Endothelial cell of umbilical vein (primary cell): ENCODE measurements at regions not wholly inside any gene's neighbourhood (a gene's known extent, or its start where the extent isn't known, plus 50 kb on each side); places are given as distances from the start of the nearest gene placed in this dataset.

Source experiments
- BruUV-seq: library from RNA; stranded (reverse); fragments of 400-500 nt; replicated peaks from 2 replicates; lab custom pipeline; 2021; lab: Mats Ljungman, UMichigan
- CTCF ChIA-PET: fragments of 300-600, 350-600 bp; sonication (Branson Sonifier 250); formaldehyde crosslinking; loops from one replicate; lab custom pipeline; 2021; ENCODE audit warnings: antibody characterized with exemption, inconsistent platforms; lab: Charles Lee
- POLR2A ChIA-PET: fragments of 300-600, 350-600 bp; sonication (Branson Sonifier 250); formaldehyde crosslinking; loops from one replicate; lab custom pipeline; 2021; ENCODE audit warnings: antibody characterized with exemption, inconsistent platforms; lab: Charles Lee
- DNase-seq: peaks from one replicate; pipeline ENCODE4 v3.0.0-alpha.2; 2011; ENCODE audit warnings: low read depth, low spot score
- FAIRE-seq: peaks from 2 replicates; lab custom pipeline; 2011; peaks lifted over from hg19 to GRCh38; lab: Jason Lieb, UNC
- H2AFZ ChIP-seq: 2 replicates; pipeline ENCODE4 v1.6.0; 2012; ENCODE audit warnings: low read depth, low read length, control low read depth, inconsistent platforms
- H3K27ac ChIP-seq: 2 replicates; pipeline ENCODE4 v1.5.1; 2011; ENCODE audit warnings: low read depth, mild to moderate bottlenecking, control low read depth, low read length, moderate library complexity; ENCODE audit not compliant: insufficient read depth
- H3K27me3 ChIP-seq, 2 experiments: 2 replicates each; pipeline versions ENCODE4 v1.6.0 to v1.6.1; 2011; ENCODE audit warnings: low read length in 2 of 2, mixed read lengths in 1 of 2; ENCODE audit not compliant: control insufficient read depth in 2 of 2, insufficient read depth in 2 of 2
- H3K36me3 ChIP-seq, 2 experiments: 2 replicates in 1 of 2; 3 replicates in 1 of 2; pipeline ENCODE4 v1.5.1; 2011; ENCODE audit warnings: low read length in 2 of 2, mild to moderate bottlenecking in 1 of 2, moderate library complexity in 1 of 2; ENCODE audit not compliant: control insufficient read depth in 2 of 2, insufficient read depth in 2 of 2; ENCODE audit errors: extremely low read depth in 1 of 2
- H3K4me1 ChIP-seq: 3 replicates; pipeline ENCODE4 v1.5.1; 2011; ENCODE audit warnings: mild to moderate bottlenecking, low read length; ENCODE audit not compliant: control insufficient read depth, insufficient read depth; ENCODE audit errors: extremely low read depth
- H3K4me2 ChIP-seq: 2 replicates; pipeline ENCODE4 v1.6.1; 2011; ENCODE audit warnings: low read length, control low read depth, mixed read lengths; ENCODE audit not compliant: insufficient read depth
- H3K4me3 ChIP-seq, 3 experiments: fragments of 200-600 bp in 1 of 3; sonication (generic), shearing (Covaris generic) in 1 of 3; replicated peaks in 1 of 3; 2 replicates each; pipeline ENCODE4 v1.5.1; 2011 to 2016; ENCODE audit warnings: control low read depth in 3 of 3, low read length in 3 of 3, mild to moderate bottlenecking in 2 of 3, inconsistent platforms in 1 of 3, low read depth in 1 of 3, moderate library complexity in 1 of 3; ENCODE audit not compliant: insufficient read depth in 1 of 3
- H3K79me2 ChIP-seq: 2 replicates; pipeline ENCODE4 v1.6.0; 2012; ENCODE audit warnings: low read length, inconsistent platforms; ENCODE audit not compliant: control insufficient read depth, insufficient read depth
- H3K9ac ChIP-seq: replicated peaks from 2 replicates; pipeline ENCODE3; 2011; ENCODE audit warnings: low read length, control low read depth; ENCODE audit not compliant: insufficient read depth; ENCODE audit errors: extremely low read depth
- H3K9me1 ChIP-seq: replicated peaks from 3 replicates; pipeline ENCODE4 v1.6.0; 2011; ENCODE audit warnings: mild to moderate bottlenecking, low read length; ENCODE audit not compliant: control insufficient read depth, insufficient read depth; ENCODE audit errors: extremely low read depth
- H3K9me3 ChIP-seq: replicated peaks from 2 replicates; pipeline ENCODE4 v1.5.1; 2012; ENCODE audit warnings: low read length, inconsistent platforms; ENCODE audit not compliant: control insufficient read depth, insufficient read depth
- H4K20me1 ChIP-seq: replicated peaks from 2 replicates; pipeline ENCODE3; 2011; ENCODE audit warnings: mild to moderate bottlenecking, low read length; ENCODE audit not compliant: control insufficient read depth, insufficient read depth; ENCODE audit errors: extremely low read depth
- EZH2 ChIP-seq: IDR thresholded peaks from 2 replicates; pipeline ENCODE4 v1.6.1; 2012; ENCODE audit warnings: borderline replicate concordance, low read depth, mild to moderate bottlenecking, moderate library complexity, low read length, inconsistent platforms; ENCODE audit not compliant: severe bottlenecking
- JUN ChIP-seq: IDR thresholded peaks from 2 replicates; pipeline ENCODE4 v1.6.1; 2011; ENCODE audit warnings: borderline replicate concordance, low read depth; ENCODE audit not compliant: insufficient read length, insufficient read depth
- MAX ChIP-seq: IDR thresholded peaks from 2 replicates; pipeline ENCODE4 v1.6.1; 2011; ENCODE audit not compliant: insufficient read depth, insufficient read length
- POLR2A ChIP-seq: IDR thresholded peaks from 2 replicates; pipeline ENCODE4 v1.6.1; 2012; ENCODE audit warnings: low read depth, mild to moderate bottlenecking, control low read depth, low read length
- POLR2AphosphoS5 ChIP-seq: IDR thresholded peaks from 2 replicates; pipeline ENCODE4 v1.6.1; 2012; ENCODE audit warnings: low read depth, mild to moderate bottlenecking, control low read depth, low read length, moderate library complexity; ENCODE audit not compliant: insufficient read depth
- dilution Hi-C: fragments of 300-500 bp; cut with MboI; formaldehyde crosslinking; loops from one replicate; pipeline ENCODE4 v1.15.0; 2019; ENCODE audit warnings: low sequenced_read_pairs; ENCODE audit not compliant: extremely low pct_ligation_motif_present
- intact Hi-C: fragments of 100-400 bp; cut with micrococcal nuclease; formaldehyde crosslinking; loops from one replicate; pipeline ENCODE4 v1.10.0; 2022
- TF ChIP-seq, protein P1 (sequence below), 2 donors: IDR thresholded peaks; 1 replicate in 1 of 2; 2 replicates in 1 of 2; pipeline ENCODE4 v1.5.1; 2011; ENCODE audit warnings: low read length in 2 of 2, mild to moderate bottlenecking in 2 of 2, moderate library complexity in 2 of 2, control low read depth in 1 of 2, inconsistent platforms in 1 of 2, low read depth in 1 of 2; ENCODE audit not compliant: insufficient read depth in 1 of 2; ENCODE audit errors: extremely low read depth in 1 of 2

GRCh38 chr20:48198929-48199451 is 413.7 kb upstream of the SULF2 start:
- no peaks in the 10 kb centered on the region for H3K27me3 ChIP-seq
- no TSS peak for BruUV-seq
- H3K9ac ChIP-seq, result no peak overlapping the region
- CTCF ChIA-PET, result interaction anchor here (1.1 kb wide), 1 partner anchor 421 kb away, joined by 3 read pairs; no protein-coding TSS in a partner anchor
- no peak for FAIRE-seq
- H3K27ac ChIP-seq, result no peak overlapping the region
- no peaks in the 10 kb centered on the region for H4K20me1 ChIP-seq
- TF ChIP-seq, protein P1, sequence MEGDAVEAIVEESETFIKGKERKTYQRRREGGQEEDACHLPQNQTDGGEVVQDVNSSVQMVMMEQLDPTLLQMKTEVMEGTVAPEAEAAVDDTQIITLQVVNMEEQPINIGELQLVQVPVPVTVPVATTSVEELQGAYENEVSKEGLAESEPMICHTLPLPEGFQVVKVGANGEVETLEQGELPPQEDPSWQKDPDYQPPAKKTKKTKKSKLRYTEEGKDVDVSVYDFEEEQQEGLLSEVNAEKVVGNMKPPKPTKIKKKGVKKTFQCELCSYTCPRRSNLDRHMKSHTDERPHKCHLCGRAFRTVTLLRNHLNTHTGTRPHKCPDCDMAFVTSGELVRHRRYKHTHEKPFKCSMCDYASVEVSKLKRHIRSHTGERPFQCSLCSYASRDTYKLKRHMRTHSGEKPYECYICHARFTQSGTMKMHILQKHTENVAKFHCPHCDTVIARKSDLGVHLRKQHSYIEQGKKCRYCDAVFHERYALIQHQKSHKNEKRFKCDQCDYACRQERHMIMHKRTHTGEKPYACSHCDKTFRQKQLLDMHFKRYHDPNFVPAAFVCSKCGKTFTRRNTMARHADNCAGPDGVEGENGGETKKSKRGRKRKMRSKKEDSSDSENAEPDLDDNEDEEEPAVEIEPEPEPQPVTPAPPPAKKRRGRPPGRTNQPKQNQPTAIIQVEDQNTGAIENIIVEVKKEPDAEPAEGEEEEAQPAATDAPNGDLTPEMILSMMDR (IDR thresholded peaks at IDR 0.05; ENCODE audit: extremely low read depth in 1 of 2, insufficient read depth in 1 of 2, low read depth in 1 of 2, low read length in 2 of 2), result no peak
- TF ChIP-seq POLR2AphosphoS5 (no peak), POLR2A (no peak), JUN (no peak), EZH2 (no peak), MAX (no peak)
- no peaks in the 10 kb centered on the region for H3K36me3 ChIP-seq
- no peaks in the 10 kb centered on the region for H3K4me1 ChIP-seq
- intact Hi-C loops, result no loop called here
- H3K79me2 ChIP-seq, result no peaks in the 10 kb centered on the region
- H3K9me1 ChIP-seq, result no peaks in the 10 kb centered on the region
- no peak overlapping the region for H3K4me2 ChIP-seq
- no peak overlapping the region for H2AFZ ChIP-seq
- no peak for DNase-seq
- no peak overlapping the region for H3K4me3 ChIP-seq
- no peaks in the 10 kb centered on the region for H3K9me3 ChIP-seq
- POLR2A ChIA-PET, result no interaction called here
- dilution Hi-C loops, result no loop called here
